Fibroblast of skin of abdomen (primary cell): ENCODE measurements at regions not wholly inside any gene's neighbourhood (a gene's known extent, or its start where the extent isn't known, plus 50 kb on each side); places are given as distances from the start of the nearest gene placed in this dataset.
"Not testable (repeated sequence)": the region's sequence is repeated elsewhere in the genome, so short reads cannot be mapped to it uniquely, and the experiment has no call there.

ENCODE experiments used
- DNase-seq: peaks from one replicate; pipeline ENCODE4 v3.0.0-alpha.2; 2013

DNA sequence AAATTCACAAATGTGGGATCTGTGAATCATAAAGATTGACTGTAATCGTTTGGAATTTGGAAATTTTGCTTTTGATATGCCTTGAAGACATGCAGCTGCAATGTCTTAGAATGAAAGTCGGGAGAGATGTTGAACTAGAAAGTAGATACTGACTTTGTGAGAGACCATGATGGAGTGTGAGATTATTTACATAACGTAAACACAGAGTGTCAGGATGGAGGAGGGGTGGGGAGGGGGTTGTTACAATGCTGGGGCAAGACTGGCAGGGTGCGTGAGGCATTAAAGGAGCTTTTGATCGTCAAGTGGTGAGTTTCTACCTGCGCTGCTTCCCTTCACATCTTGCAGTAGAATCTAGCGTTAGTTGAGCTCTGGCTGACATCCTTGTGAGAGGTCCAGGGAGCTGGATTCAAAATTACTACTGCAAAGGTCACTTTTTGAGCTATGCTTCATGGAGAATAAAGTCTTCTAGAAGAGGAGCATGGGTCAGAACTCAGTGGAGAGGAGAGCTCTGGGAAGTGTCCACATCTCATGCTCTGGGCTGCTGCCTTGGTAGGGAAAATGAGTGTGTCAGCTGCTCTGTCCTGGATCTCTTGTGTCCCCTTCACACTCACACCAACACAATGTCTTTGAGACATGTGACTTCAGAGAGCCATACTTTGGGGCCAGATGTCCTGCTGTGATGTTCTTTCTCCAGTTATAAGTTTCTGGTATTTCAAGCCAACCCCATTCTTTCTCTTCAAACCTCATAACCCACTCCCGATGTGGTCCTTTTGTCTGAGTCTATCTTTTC is 105.2 kb upstream of the CITED2 start:
- no peak for DNase-seq

GRCh38 chr6:139475646-139476045 is 101.2 kb upstream of the CITED2 start:
- DNase-seq = no peak

DNA sequence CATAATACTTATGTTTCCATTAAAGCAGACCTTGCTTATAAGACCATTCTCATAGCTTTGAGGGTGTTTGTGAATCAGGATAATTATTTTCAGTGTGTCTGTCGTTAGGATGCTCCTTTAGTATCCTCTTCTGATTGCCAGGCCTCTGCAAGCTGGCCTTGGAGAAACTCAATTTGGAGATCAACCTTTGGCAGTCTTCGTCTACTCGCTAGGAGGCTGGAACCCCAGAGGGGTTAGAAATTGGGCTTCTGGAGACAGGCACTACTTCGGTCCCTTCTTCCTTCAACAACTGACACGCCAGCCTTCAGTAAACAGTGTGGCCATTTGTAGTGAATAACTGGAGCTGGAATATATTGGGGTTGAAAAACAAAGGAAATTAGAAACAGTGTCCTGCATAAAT is 100.8 kb upstream of the CITED2 start:
- DNase-seq = no peak

- peak; percentile 33 for DNase-seq
Measured at GRCh38 chr6:139474145-139475108, 100.0 kb upstream of the CITED2 start.

DNA sequence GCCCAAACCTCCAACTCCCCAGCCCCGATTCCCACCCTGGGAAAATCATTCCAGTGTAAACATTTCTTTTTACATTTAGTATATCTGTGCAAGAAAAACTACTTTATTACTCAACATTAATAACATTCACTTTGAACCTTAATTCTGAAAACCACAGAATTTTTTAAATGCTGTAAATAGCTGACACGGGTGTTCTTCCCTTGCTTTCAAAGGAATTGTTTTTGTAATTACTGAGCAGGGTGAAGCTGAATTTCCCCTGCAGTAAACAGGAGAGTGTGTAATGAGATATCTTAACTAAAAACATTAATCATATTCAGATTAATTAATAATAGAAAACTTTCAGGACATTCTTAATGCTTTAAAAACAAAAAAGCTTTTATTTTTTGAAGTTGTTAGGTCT is 99.3 kb upstream of the CITED2 start:
- DNase-seq = peak; percentile 17

- DNase-seq = peak; percentile 20
Measured at GRCh38 chr6:139473231-139473701, 98.8 kb upstream of the CITED2 start.

DNA sequence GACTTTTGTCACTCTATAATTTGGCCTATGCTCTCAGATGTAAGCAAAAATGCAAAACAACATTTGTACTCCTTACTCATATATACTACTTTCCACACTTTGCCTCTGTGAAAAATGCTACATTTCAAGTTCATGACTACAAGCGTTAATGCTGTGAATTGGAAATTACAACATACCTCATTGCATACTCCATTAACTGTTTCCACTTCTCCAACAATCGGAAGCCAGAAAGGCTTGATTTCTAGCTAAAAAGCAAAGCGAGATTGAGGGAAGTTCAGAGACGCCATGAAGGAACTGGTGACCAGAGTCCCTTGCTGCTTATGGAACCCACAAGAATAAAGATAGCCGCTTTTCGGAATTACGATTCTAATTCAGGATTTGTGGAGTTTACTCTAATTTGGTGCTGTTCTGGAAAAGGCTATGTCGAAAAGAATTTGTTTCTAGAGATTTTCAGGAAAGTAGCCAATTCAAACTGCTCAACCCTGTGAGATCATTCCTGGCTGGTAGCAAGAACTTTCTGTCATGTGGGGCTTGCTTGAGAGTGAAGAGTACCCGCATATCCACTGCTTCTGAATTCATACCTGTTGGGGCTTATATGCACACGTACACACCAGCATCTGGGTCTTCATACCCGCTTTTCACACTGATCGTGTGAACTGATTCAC is 98.0 kb upstream of the CITED2 start:
- peak; percentile 19 for DNase-seq

DNA sequence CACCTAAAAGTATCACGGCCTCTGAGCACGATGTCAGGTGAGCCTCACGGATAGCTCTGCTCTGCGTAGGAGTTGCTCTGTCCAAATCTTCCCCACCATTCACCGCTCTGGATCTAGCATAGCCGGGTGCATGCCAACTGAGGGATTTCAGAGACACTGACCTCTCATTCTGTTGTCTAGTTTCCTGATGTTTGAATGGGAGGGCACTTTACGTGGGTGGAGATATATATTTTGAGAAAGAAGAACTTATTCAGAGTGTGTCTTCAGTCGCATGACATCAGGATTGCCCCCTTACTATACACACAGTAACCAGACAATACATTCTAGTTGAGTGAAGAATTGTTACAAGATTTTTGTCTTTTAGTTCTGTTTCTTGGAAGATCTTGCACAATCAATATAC is 96.5 kb upstream of the CITED2 start:
- no peak for DNase-seq

GRCh38 chr6:139468178-139468819 is 93.9 kb upstream of the CITED2 start:
- DNase-seq = peak; percentile 6

DNA sequence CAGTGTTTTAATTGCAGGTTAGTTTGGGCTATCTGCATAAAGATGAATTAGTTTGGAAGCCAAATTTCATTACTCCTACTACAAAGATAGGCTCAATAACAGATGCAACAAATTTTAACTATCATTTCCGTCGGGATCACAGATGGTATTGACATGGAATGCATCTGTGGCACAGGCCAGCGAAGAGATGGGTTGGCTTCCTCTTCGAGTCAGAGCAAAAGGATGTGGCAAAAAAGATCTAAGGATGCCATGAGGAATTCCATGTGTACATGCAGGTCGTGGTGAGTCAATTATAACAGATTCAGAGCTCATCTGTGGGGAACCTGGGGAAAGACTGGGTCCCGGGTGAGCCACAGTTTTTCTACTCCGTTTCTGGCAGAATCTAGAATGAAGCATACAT is 83.0 kb upstream of the CITED2 start:
- DNase-seq = peak; percentile 63

DNA sequence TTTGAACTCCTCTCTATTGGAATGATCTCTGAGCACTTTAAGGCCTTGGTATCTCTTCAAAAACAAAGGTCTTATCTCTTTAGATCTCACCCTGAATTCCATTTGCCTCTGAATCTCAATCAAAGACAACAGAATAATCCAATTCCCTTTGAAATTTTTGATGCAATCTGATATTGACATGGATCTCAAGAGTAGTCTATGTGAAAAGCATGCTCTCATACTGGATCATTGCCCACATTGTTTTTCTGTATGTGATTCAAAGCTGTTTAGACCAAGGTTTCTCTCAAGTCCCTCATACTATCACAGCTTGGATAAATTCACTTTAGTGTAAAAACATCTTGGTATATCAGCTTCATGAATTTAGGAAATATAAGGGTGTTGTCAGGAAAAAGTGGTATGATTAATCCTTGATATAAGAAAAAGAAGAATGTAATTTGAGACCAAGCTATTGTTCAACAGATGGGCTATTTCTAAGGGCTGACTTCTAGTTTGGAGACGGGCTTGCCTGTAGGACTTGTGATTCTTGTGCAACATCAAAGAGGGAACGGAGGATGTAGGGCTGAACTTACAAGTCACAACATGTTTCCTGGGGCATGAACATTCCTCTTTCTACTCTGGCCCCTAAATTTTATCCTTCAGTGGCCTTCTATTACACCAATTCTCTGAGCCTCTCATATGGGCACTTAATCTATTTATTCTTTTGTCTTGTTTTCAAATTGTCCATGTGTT is 77.9 kb upstream of the CITED2 start:
- DNase-seq = peak; percentile 58

GRCh38 chr6:139449611-139450000 is 75.2 kb upstream of the CITED2 start:
- DNase-seq = peak; percentile 16

DNA sequence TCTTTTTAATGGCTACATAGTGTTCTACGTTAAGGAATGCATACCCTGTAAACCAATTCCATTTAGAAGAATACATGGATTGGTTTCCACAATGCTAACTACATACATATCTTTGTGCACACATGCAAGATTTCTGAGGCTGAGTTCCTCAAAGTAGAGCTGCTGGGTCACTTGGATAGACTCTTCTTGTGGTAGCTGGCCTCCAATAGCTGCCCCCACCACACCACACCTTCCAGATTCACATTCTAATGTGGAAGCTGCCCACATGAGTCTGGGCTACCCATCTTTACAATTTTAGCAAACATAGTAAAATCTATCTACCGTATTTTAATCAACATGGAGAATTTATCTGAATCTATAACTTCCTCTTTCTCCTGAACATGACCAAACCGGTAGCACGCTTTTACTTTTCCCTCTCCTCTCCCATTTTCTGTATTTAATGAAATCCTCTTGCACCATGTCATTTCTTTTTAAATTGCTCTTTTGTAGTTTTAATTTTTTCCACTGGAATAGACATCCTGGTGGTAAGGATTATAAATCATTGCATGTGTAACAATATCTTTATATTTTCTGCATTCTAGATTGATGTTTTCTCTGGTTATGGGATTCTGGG is 74.7 kb upstream of the CITED2 start:
- no peak for DNase-seq

DNA sequence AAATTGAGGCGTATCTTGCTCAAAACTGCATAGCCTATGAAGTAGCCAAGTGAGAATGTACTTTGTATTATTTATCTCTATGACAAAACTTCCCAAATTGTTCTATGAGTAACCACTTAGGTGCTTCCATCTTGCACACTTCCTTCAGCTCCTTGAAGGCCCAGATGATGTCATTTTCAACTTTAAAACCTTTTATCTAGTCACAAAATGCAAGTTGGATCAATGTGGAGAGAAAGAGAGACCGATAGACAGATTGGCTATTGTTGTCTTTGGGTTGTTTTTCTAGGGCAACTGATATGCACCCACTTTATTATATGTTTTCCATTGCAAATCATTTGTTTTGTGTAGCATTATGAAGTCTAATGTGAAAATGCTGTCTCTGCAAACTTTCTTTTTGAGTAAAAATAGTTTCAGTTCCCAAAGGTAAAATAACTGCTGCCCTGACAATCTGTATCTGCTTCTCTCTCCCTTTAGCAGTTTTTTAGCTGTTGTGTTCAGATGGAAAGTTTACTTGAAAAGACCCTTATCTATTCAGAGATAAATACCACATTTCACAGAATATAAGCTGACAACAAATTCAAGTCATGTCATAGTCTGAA is 73.7 kb upstream of the CITED2 start:
- DNase-seq = no peak

- no peak for DNase-seq
Measured at GRCh38 chr6:139447656-139447975, 73.2 kb upstream of the CITED2 start.

- DNase-seq = no peak
Measured at GRCh38 chr6:139446768-139447655, 72.6 kb upstream of the CITED2 start.

DNA sequence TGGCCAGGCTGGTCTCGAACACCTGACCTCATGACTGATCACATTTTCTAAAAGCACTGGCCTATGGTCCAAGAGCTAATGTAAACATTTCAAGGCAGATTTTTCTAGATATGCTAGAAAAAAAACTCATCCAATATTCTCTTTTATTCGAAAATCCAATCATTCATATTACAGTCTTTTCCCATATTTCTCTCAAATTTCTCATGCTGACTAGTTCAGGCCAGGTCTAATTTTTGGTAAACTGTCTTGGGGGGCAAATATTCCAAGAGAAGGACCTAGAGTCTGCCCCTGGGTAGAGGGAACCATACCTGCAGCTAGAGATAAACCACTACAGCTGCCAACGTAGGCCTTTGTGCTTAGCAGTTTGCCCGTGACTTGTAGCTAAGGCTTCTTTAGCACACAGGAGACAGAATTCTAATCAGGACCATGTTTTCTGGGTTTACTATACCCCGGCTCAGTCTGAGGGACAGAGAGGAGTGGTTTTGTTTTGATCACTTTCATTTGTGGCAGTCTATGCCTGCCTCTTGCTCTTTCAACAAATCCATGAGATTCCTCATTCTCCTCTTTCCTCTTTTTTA is 71.8 kb upstream of the CITED2 start:
- DNase-seq = no peak

DNA sequence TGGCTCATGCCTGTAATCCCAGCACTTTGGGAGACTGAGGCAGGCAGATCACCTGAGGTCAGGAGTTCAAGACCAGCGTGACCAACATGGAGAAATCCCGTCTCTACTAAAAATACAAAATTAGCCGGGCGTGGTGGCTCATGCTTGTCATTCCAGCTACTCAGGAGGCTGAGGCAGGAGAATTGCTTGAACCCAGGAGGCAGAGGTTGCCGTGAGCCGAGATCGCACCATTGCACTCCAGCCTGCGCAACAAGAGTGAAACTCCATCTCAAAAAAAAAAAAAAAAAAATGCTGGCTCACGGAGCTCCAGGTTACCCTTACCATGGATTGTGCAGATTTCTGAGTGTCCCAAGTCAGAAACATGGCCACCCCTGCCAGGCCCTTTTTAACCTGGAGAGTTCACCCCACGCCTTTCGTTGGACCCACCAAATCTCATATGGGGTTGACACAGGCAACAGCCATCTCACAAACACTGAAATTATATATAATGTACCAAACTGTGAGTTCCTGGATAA is 69.9 kb upstream of the CITED2 start:
- DNase-seq = not testable (repeated sequence)
